ENCODE measurements at regions not wholly inside any gene's neighbourhood (a gene's known extent, or its start where the extent isn't known, plus 50 kb on each side); places are given as distances from the start of the nearest gene placed in this dataset.
A peak's percentile ranks its signal among the peaks of the same experiment; 100 is the strongest.

DNA sequence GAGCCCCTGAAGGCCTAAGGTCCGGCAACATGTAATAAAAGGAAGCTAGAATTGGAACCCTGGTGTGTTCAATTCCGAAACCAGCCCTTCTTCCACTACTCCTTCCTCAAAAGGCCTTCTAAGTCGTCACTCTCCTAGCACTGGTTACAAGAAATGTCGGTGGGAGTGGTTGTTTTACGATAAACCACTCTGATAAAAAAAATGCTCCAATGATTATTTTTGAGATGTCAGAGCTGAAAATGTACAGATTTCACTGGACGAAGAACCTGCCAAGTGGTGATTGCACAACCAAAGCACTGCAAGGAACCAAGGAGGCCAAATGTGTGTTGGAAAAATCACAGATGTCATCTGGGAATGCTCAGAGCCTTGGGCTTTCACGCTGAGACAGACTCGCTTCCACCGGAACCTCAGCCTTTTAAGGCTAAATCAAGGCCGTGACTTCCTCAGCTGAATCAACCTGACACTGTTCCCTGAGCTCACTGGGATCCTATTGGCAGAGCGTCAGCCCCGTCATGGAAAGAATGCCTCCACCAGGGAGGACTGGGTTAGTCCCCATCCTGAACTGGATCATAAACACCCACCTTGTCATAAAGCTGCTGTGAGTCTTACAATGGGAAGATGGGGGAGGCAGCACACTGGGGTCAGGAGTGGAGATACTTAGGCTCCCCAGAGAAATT is 108.1 kb upstream of the THBS1 start:
- Histone ChIP-seq H3K36me3 (no peaks in the 10 kb centered on the region), H3K27me3 (no peaks in the 10 kb centered on the region), H3K4me1 (peaks cover 23% of the 10 kb centered on the region), H3K27ac (peak overlapping the region; percentile 80), H3K4me3 (no peak overlapping the region), H3K9me3 (no peaks in the 10 kb centered on the region)
- DNase-seq = peak; percentile 68
- TF ChIP-seq CTCF (IDR thresholded peaks at IDR 0.05) = no peak
- intact Hi-C loops (cut with DNase I) = no loop called here
- peak; percentile 69 for ATAC-seq

DNA sequence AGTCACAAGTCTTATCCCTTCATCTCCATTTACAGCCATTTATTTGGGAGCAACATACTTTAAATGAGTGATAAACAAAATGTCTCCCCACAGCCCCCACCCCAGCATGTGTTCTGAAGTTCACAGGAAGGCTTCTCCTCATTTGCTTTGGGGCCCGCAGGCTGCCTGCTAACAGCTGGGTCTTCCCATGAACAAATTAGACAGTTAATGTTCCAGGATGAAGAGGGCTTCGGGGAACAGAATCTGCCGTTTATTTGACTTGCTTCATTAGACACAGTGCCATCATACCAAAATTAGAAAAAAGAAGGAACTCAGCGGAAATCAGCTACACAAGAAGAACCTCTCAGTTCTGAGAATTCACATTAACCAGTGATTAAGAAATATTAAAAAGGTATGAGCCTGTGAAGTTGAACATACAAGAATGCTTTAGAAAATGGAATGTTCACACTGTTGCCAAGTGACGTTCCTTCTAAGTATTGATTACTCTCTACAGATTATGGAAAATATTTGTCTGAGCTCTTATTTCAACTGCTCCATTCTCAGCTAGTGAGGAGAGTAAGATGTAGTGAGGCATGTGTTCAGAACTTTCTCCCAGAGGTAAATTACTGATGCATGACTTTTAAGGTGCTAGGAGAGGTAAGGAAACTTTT is 107.5 kb upstream of the THBS1 start:
- TF ChIP-seq CTCF (IDR thresholded peaks at IDR 0.05) = no peak
- no peaks in the 10 kb centered on the region for H3K9me3 ChIP-seq
- intact Hi-C loops (cut with DNase I) = no loop called here
- H3K27me3 ChIP-seq = no peaks in the 10 kb centered on the region
- peak; percentile 18 for ATAC-seq
- H3K4me3 ChIP-seq = no peak overlapping the region
- no peak for DNase-seq
- H3K4me1 ChIP-seq = peaks cover 20% of the 10 kb centered on the region
- peak overlapping the region; percentile 80 for H3K27ac ChIP-seq
- H3K36me3 ChIP-seq = no peaks in the 10 kb centered on the region

- Histone ChIP-seq H3K9me3 (no peaks in the 10 kb centered on the region), H3K36me3 (no peaks in the 10 kb centered on the region), H3K4me3 (no peak overlapping the region), H3K27me3 (no peaks in the 10 kb centered on the region), H3K27ac (peak overlapping the region; percentile 80), H3K4me1 (peaks cover 11% of the 10 kb centered on the region)
- intact Hi-C loops (cut with DNase I) = no loop called here
- DNase-seq = no peak
- no peak for TF ChIP-seq CTCF (IDR thresholded peaks at IDR 0.05)
- ATAC-seq = no peak
These were observed 106.2 kb upstream of the THBS1 start for GRCh38 chr15:39474657-39475056.

- Histone ChIP-seq H3K27me3 (no peaks in the 10 kb centered on the region), H3K4me3 (no peak overlapping the region), H3K27ac (no peak overlapping the region), H3K9me3 (no peaks in the 10 kb centered on the region), H3K4me1 (peaks cover 7% of the 10 kb centered on the region), H3K36me3 (no peaks in the 10 kb centered on the region)
- ATAC-seq = no peak
- intact Hi-C loops (cut with DNase I) = no loop called here
- DNase-seq = no peak
- no peak for TF ChIP-seq CTCF (IDR thresholded peaks at IDR 0.05)
These were observed 101.9 kb upstream of the THBS1 start for GRCh38 chr15:39478996-39479395.

DNA sequence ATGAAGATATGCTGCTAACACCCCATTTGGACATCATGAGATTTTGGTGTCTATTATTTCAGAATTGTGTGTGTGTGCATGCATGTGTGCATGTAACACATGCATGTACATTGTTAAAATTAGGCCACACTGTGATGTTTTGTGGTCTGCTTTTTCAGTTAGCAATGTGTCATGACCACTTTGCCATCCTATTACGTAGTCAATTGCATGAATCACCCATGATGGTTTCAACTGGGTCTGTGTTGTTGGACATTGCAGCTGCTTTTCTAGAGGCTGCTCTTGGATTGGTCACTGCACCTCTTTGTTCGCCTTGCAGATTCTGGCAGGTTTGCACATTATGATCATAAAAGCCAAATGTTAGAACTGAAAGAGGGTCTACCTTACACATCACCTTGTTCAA is 101.0 kb upstream of the THBS1 start:
- no peak for DNase-seq
- Histone ChIP-seq H3K9me3 (no peaks in the 10 kb centered on the region), H3K27me3 (no peaks in the 10 kb centered on the region), H3K27ac (no peak overlapping the region), H3K4me3 (no peak overlapping the region), H3K4me1 (no peaks in the 10 kb centered on the region), H3K36me3 (no peaks in the 10 kb centered on the region)
- intact Hi-C loops (cut with DNase I) = no loop called here
- ATAC-seq = no peak
- TF ChIP-seq CTCF (IDR thresholded peaks at IDR 0.05) = no peak
